Activated T-cell treated with anti-CD3 and anti-CD28 coated beads for 1 hour (primary cell): ENCODE measurements at regions not wholly inside any gene's neighbourhood (a gene's known extent, or its start where the extent isn't known, plus 50 kb on each side); places are given as distances from the start of the nearest gene placed in this dataset.
"Not testable (repeated sequence)": the region's sequence is repeated elsewhere in the genome, so short reads cannot be mapped to it uniquely, and the experiment has no call there.

Experiments used
- DNase-seq: peaks from one replicate; pipeline ENCODE4 v3.0.0-alpha.2; 2020; ENCODE audit warnings: low read depth

GRCh38 chr7:28328822-28329660 is 83.3 kb upstream of the CREB5 start:
- DNase-seq = no peak

GRCh38 chr7:28329661-28330363 is 82.5 kb upstream of the CREB5 start:
- DNase-seq = no peak

- no peak for DNase-seq
Measured at GRCh38 chr7:28330384-28331070, 81.8 kb upstream of the CREB5 start.

GRCh38 chr7:28332046-28332445 is 80.3 kb upstream of the CREB5 start:
- DNase-seq = no peak

GRCh38 chr7:28333548-28333947 is 78.8 kb upstream of the CREB5 start:
- DNase-seq = not testable (repeated sequence)

DNA sequence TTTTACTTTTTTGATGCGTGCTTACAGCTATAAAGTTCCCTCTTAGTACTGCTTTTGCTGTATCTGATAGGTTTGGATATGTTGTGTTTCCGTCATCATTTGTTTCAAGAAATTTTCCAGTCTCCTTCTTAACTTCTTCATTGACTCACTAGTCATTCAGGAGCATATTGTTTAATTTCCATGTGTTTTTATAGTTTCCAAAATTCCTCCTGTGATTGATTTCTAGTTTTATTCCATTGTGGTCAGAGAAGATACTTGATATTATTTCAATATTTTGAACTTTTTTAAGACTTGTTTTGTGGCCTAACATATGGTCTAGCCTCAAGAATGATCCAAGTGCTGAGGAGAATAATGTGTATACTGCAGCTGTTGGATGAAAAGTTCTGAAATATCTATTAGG is 75.5 kb upstream of the CREB5 start:
- no peak for DNase-seq

DNA sequence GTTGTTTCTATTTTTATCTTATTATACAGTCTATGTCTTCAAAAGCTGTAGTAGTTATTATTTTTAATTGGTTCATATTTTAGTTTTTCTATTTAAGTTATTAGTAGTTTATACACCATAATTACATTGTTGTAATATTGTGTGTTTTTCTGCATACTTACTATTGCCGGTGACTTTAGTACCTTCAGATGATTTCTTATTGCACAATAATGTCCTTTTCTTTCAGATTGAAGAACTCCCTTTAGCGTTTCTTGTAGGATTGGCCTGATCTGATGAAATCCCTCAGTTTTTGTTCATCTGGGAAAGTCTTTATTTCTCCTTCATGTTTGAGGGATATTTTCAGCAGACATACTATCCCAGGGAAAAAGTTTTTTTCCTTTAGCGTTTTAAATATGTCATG is 74.3 kb upstream of the CREB5 start:
- DNase-seq = no peak

- DNase-seq = no peak
Measured at GRCh38 chr7:28343462-28343861, 68.9 kb upstream of the CREB5 start.

DNA sequence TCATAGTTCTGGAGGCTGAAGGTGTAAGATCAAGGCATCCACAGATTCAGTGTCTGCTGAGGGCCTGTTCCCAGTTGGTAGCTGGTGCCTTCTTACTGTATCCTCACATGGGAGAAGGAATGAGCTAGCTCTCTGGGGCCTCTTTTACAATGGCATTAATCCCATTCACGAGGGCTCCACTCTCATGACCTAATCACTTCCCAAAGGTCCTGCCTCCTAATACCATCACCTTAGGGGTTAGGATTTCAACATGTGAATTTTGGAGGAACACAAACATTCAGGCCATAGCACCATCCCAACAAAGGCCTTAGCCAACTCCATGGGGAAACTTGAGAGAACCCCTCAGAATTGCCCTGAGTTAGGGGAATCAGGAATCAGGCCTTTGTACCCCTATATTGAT is 66.1 kb upstream of the CREB5 start:
- DNase-seq = no peak

GRCh38 chr7:28346676-28347363 is 65.5 kb upstream of the CREB5 start:
- no peak for DNase-seq

- DNase-seq = no peak
Measured at GRCh38 chr7:28347475-28348318, 64.6 kb upstream of the CREB5 start.

DNA sequence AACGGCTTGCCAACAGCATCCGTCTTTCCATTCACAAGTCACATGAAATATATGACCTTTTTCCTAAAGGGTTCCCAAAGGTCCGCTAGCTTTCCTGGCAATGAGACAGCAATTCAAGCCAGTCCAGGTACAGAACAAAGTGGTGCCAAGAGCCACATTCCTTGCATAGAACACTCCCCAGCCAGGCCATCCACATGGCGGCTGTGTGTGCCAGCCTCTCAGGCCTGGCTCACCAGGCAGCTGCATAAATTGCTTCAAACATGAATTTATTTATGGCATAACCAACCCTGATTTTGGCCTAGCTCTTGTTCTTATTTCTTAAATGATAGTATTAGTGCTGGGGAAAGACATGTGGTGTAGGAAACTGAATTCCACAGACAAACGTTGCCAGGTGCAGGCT is 63.7 kb upstream of the CREB5 start:
- no peak for DNase-seq

DNA sequence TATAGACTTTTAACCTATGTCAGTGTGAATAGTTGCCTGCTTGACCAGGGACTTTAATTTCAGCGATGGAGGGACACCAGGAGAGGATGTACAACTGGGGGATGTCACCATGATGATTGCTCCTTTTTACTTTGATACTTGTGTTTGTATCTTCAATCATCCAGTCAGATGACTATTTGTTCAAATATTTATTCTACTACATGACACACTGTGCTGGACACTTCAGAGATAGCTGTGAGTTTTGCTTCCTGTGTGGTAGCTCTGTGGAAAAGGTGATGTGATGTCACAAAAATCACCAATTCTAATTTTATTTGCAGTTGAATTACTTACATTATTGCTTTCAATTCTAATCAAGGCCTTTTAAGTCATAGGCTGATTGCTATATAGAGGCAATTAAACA is 62.7 kb upstream of the CREB5 start:
- DNase-seq = no peak

GRCh38 chr7:28350662-28351061 is 61.7 kb upstream of the CREB5 start:
- DNase-seq = no peak

DNA sequence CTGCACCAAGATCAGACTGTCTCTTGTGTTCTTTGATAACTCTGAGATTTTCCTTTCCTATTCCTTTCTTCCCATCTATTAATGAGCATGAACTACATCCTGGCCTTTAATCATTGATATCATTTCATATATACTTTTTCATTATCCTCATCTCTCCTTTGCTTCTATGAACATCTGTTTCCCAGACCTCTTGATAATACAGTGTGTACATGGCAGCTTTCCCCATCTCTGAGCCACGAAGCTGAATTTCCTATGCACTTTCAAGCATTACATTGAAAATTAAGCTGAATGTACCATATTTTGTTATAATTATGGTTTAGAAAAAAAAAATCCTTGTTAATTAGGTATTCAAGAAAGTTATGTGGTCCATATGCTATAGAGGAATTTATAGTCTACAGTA is 60.9 kb upstream of the CREB5 start:
- no peak for DNase-seq

DNA sequence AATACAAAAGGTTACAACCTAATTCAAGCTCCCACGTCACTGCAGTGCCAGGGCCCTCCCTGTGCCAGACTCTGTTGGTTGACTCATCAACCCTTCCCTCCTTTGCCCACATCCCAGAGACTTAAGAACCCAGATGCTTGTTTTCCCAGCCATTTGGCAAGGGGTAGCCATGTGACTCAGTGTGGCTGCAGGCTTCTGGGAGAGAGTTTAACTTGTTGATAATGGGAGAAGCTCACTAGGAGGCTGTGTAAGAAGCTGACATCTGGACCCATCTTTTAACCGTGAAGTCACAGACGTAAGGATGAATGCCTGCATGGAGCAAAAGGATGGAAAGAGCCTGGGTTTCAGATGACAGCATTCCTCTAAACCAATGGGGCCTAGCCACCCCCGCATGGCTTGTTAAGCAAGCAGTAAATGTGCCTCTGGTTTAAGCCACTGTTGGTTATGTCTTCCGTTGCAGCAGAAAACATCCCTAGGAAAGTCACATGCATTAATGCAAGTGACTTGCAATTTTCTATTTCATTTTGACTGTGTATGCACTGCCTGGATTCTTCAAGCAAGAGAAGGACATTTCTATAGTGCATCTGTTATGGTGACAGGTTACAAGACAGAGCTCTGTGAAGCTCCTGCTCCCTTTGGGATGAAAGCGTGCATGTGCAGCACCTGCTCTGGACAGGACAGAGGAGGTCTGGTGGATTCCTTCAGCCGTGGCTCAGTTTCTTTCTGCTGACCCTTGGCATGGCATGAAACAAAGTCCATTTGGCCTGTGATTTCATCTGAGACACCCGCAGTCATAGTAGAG is 57.5 kb upstream of the CREB5 start:
- DNase-seq = no peak

DNA sequence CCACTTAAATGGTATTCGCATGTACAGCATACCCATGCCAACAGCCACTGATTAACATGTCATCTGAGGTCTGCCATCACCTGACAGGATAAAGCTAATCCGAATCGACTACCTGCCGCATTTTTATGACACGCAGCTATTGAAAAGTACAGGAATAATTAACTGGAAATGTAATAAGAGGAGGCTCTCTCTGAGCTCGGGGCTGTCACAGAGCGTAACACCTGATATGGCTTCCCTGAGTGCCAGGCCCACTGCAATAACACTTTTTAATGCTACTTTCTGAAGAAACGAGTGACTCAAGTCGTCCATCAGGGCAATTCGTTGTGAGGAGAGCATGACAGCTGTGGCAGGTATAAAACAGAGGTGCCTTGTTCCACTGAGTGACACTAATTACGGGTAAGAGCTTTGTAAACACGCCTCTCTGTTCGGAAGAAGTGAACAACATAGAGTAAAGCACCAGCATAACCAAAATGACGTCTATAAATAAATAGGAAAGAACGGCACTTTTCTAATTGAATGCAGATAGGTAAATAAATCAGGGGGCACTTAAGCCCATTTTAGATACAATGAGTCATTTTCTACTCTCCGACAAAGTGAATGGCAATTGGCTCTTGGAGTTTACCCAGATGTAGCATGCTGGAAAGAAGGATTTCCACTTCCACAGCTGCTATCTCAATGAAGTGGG is 56.5 kb upstream of the CREB5 start:
- no peak for DNase-seq

DNA sequence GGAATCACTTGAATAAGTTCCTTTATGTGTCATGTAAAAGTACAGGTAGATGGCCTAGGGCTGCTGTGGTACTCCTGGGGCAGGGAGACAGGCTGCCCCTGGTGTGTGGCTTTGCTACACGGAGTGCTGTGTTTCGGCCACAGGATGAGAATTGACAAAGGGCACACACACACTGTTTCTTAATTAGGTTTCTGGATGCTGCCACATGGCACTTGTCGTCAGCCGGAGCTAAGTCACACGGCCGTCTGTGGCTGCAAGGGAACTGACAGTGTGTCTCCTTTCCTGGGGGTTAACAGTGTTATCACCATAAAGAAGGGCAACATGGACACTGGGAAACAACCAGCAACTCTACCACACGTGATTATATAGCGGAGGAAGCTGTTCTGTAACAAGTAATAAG is 55.7 kb upstream of the CREB5 start:
- DNase-seq = no peak

GRCh38 chr7:28358423-28358868 is 53.9 kb upstream of the CREB5 start:
- DNase-seq = no peak

DNA sequence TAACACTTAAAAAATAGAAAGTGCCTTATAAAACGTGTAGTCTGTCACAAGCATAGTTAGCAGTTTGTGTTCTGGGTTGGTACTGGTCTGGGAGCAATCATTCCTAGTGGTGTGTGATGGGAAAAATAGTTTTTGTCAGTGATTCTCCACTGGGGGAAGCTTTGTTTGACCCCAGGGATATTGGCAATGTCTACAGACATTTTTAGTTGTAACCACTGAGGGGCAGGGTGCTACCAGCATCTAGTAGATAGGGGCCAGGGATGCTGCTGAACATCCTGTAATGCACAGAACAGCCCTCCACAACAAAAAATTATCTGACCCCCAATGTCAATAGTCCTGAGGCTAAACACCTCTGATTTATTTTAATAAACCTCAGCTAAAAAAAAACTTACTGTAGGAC is 51.6 kb upstream of the CREB5 start:
- no peak for DNase-seq
